Inflammatory macrophage (primary cell): ENCODE measurements at regions not wholly inside any gene's neighbourhood (a gene's known extent, or its start where the extent isn't known, plus 50 kb on each side); places are given as distances from the start of the nearest gene placed in this dataset.

ENCODE experiments used
- DNase-seq, 2 donors: peaks; one replicate each; pipeline ENCODE4 v3.0.0-alpha.2; 2020 to 2022

GRCh38 chr16:72501739-72502593 lies 330.0 kb upstream of the PMFBP1 start:
- DNase-seq, result peak; percentile 47 to 59

GRCh38 chr16:72500545-72500944 lies 328.6 kb upstream of the PMFBP1 start:
- DNase-seq, result no peak

GRCh38 chr16:72493716-72494415 lies 321.9 kb upstream of the PMFBP1 start:
- DNase-seq, result no peak

- no peak for DNase-seq
Observed at GRCh38 chr16:72487283-72487682, 315.3 kb upstream of the PMFBP1 start.

- no peak for DNase-seq
Observed at GRCh38 chr16:72482695-72483094, 310.7 kb upstream of the PMFBP1 start.

GRCh38 chr16:72481419-72481818 lies 309.5 kb upstream of the PMFBP1 start:
- DNase-seq, result no peak

- no peak for DNase-seq
Observed at GRCh38 chr16:72480911-72481310, 309.0 kb upstream of the PMFBP1 start.

GRCh38 chr16:72475688-72476087 lies 303.7 kb upstream of the PMFBP1 start:
- no peak for DNase-seq

GRCh38 chr16:72474501-72475123 lies 302.7 kb upstream of the PMFBP1 start:
- DNase-seq, result no peak

GRCh38 chr16:72473631-72474030 lies 301.7 kb upstream of the PMFBP1 start:
- no peak for DNase-seq

- DNase-seq, result no peak
Observed at GRCh38 chr16:72471317-72471924, 299.5 kb upstream of the PMFBP1 start.

- no peak for DNase-seq
Observed at GRCh38 chr16:72470541-72470940, 298.6 kb upstream of the PMFBP1 start.

GRCh38 chr16:72469932-72470331 lies 298.0 kb upstream of the PMFBP1 start:
- no peak for DNase-seq

GRCh38 chr16:72468582-72468981 lies 296.6 kb upstream of the PMFBP1 start:
- DNase-seq, result no peak

- peak; percentile 55 to 63 for DNase-seq
Observed at GRCh38 chr16:72467157-72467759, 295.3 kb upstream of the PMFBP1 start.

- DNase-seq, result peak in 1 of 2 donors; percentile 26
Observed at GRCh38 chr16:72464597-72465368, 292.8 kb upstream of the PMFBP1 start.

GRCh38 chr16:72464052-72464451 lies 292.1 kb upstream of the PMFBP1 start:
- DNase-seq, result no peak

GRCh38 chr16:72458035-72458434 lies 286.1 kb upstream of the PMFBP1 start:
- no peak for DNase-seq

GRCh38 chr16:72457243-72457940 lies 285.4 kb upstream of the PMFBP1 start:
- DNase-seq, result peak; percentile 22 to 54

- DNase-seq, result no peak
Observed at GRCh38 chr16:72455743-72456659, 284.0 kb upstream of the PMFBP1 start.
